Fibroblast of mammary gland (primary cell): ENCODE measurements at regions not wholly inside any gene's neighbourhood (a gene's known extent, or its start where the extent isn't known, plus 50 kb on each side); places are given as distances from the start of the nearest gene placed in this dataset.
"Not testable (repeated sequence)": the region's sequence is repeated elsewhere in the genome, so short reads cannot be mapped to it uniquely, and the experiment has no call there.

ENCODE experiments used
- DNase-seq: peaks from one replicate; pipeline ENCODE4 v3.0.0-alpha.2; 2010; ENCODE audit warnings: low read depth
- H3K4me3 ChIP-seq: 2 replicates; pipeline ENCODE4 v1.5.1; 2011; ENCODE audit warnings: low read depth, mild to moderate bottlenecking, low read length, moderate library complexity; ENCODE audit not compliant: control insufficient read depth
- CTCF ChIP-seq: conservative IDR thresholded peaks from 2 replicates; pipeline ENCODE4 v1.5.1; 2011; ENCODE audit warnings: low read depth, low read length, inconsistent platforms; ENCODE audit not compliant: control insufficient read depth, insufficient read depth

DNA sequence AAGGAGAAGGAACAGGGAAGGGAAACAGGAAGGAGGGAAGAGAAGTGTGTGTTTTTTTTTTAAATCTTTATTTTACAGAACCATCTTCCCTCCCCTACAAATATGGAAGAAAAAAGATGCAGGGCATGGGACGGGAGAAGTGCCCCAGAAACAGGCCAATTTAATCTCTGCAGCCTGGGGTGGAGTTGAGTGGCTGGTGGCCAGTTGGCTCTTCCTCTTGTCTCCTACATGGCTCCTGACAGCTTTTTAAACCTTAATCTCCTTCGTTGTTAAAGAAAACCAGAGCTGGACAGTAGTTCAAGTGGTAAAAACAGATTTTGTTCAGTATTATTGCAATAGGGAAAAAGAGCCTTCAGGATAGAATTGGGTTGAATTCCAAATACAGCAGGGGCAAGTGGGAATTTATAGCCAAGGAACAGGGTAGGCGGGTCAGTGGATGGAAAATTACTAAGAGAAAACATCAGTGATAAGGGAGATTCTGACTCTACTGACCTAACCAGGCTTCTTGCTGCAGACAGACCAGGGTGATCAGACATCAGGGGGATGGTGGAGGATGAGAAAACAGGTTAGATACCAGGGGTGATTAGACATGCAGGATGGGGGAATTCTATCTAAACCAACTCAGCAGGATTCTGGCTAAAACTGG is 125.1 kb upstream of the CLINT1 start:
- no peak for DNase-seq
- TF ChIP-seq CTCF = no peak
- H3K4me3 ChIP-seq = no peak overlapping the region

DNA sequence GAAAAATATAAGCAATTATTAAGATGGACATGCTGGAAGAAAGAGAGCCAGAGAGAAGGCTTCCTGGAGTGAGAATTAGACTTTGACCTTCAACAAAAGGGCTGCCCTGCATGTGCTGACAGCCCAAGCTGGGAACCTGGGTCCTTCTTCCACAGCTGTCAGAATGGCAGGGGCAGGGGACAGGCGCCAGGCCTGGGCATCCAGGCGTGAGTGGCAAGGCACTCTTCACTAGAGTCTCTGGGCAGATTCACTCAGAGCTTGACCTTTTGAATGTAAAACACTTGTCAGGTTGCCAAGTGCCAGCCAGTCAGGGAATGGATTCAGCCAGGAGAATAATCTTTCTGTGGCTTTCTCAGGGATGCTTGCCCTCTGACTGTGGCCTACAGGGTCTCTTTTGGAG is 119.1 kb upstream of the CLINT1 start:
- H3K4me3 ChIP-seq = no peak overlapping the region
- TF ChIP-seq CTCF = no peak
- DNase-seq = no peak

- no peak overlapping the region for H3K4me3 ChIP-seq
- no peak for TF ChIP-seq CTCF
- DNase-seq = no peak
These were observed 117.5 kb upstream of the CLINT1 start for GRCh38 chr5:157976429-157976828.

DNA sequence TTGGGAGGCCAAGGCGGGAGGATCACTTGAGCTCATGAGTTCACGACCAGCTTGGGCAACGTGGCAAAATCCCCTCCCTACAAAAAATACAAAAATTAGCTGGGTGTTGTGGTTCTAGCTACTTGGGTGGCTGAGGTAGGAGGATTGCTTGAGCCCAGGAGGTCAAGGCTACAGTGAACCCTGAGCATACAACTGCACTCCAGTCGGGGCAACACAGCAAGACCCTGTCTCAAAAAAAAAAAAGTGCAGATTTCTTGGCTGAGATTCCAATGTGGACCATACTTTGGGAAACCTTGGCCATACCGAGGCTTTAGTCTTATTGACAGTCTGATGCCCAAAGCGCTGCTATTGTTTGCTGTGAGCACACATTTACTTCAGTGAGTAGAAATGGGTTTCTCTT is 113.6 kb upstream of the CLINT1 start:
- TF ChIP-seq CTCF = no peak
- no peak for DNase-seq
- H3K4me3 ChIP-seq = no peak overlapping the region

- H3K4me3 ChIP-seq = no peak overlapping the region
- no peak for TF ChIP-seq CTCF
- DNase-seq = peak; percentile 28
These were observed 112.7 kb upstream of the CLINT1 start for GRCh38 chr5:157971571-157972216.

GRCh38 chr5:157968570-157968969 is 109.6 kb upstream of the CLINT1 start:
- not testable (repeated sequence) for H3K4me3 ChIP-seq, DNase-seq

GRCh38 chr5:157965989-157966388 is 107.0 kb upstream of the CLINT1 start:
- no peak overlapping the region for H3K4me3 ChIP-seq
- TF ChIP-seq CTCF = no peak
- DNase-seq = no peak
